GM12865 (cell line): ENCODE measurements at regions not wholly inside any gene's neighbourhood (a gene's known extent, or its start where the extent isn't known, plus 50 kb on each side); places are given as distances from the start of the nearest gene placed in this dataset.
"Not testable (repeated sequence)": the region's sequence is repeated elsewhere in the genome, so short reads cannot be mapped to it uniquely, and the experiment has no call there.

ENCODE experiments used
- DNase-seq: peaks from one replicate; pipeline ENCODE4 v3.0.0; 2010; ENCODE audit warnings: low read depth
- H3K4me3 ChIP-seq: 2 replicates; pipeline ENCODE4 v1.5.1; 2011; ENCODE audit warnings: mild to moderate bottlenecking, low read depth, low read length, control low read depth
- CTCF ChIP-seq: IDR thresholded peaks from 2 replicates; pipeline ENCODE4 v1.5.1; 2011; ENCODE audit warnings: low read length, control low read depth, low read depth, inconsistent platforms; ENCODE audit not compliant: insufficient read depth; ENCODE audit errors: missing control alignments

GRCh38 chr16:48704710-48705109 is 94.7 kb upstream of the N4BP1 start:
- no peak for TF ChIP-seq CTCF
- no peak overlapping the region for H3K4me3 ChIP-seq
- DNase-seq, result no peak

DNA sequence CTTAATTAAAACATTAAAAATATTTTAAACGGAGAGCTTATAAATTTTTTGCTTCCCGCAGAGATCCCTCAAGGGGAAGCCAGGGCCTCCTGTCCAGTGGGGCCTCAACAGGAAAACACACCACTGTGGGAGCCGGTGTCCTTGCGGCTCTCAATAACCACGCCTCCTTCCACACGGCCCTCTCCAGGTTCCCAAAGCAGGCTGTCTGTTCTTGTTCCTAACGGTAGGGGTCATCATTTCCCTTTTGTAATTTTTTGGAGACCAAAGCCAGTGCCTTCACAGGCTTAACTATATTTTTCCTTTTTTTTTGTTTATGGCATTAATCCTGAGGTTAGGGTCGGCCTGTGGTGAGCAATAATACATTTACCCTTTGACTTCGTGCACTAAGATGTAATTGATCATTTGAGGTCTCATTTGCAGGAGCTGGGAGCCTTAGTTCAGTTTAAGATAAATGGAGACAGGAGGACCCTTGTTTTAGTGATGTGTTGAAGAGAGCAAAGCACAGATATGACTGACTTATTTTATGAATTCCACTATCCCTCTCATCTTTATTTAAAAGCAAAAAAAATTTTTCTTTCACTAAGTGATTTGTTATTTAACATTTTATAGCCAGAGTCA is 77.5 kb upstream of the N4BP1 start:
- no peak overlapping the region for H3K4me3 ChIP-seq
- DNase-seq, result peak; percentile 74
- TF ChIP-seq CTCF, result peak; percentile 73

DNA sequence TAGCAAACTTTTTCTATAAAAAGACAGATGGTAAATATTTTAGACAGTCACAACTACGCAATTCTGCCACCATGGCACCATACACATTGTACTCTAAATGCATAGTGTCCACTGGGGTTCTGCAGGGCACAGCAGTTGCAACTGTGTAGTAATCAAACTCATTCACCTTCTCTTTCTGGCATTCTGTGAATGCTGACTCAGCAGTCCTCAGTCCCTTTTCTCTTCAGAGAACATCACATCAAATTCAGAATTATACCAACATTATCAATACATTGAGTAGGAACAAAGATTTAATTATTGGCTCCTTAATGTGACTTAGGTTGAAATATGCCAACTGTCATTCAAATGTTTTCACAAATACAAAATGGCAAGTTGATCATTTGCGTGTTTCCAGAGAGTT is 74.2 kb upstream of the N4BP1 start:
- no peak overlapping the region for H3K4me3 ChIP-seq
- TF ChIP-seq CTCF, result no peak
- no peak for DNase-seq

DNA sequence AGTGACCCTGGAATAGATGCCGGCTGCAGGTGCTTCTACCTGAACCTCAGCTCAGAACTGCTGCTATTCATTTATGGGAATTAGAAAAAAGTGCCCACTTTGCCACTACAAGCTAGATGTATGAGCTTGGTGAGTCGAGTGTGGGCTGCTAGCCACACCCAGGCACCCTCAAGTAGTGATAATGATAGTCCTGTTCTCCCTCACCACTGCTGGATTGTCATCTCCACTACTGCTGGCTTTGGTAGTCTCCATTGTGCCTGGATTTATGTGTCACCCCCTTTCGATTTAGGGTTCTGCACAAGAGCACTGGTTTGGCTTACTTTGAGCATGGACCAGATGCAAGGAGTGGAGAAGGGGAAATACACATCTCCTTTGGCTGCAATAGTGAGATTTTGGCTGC is 73.0 kb upstream of the N4BP1 start:
- H3K4me3 ChIP-seq, result no peak overlapping the region
- TF ChIP-seq CTCF, result no peak
- DNase-seq, result no peak

DNA sequence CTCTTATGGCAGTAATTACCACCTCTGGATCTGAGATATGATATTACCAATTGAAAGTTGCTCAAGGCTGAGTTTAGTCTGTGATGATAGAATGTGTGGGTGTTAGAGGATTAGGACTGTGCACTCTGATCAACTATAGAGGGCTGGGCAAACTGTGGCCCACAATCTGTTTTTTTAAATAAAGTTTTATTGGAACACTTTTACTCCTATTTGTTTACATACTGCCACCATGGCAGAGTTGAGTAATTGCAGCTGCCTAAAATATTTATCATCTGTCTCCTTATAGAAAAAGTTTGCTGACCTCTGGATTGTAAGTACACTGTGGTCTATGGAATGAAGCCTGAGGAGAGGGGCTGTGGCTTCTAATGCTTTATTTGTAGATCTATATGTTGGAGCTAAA is 71.5 kb upstream of the N4BP1 start:
- DNase-seq, result no peak
- no peak for TF ChIP-seq CTCF
- H3K4me3 ChIP-seq, result no peak overlapping the region

DNA sequence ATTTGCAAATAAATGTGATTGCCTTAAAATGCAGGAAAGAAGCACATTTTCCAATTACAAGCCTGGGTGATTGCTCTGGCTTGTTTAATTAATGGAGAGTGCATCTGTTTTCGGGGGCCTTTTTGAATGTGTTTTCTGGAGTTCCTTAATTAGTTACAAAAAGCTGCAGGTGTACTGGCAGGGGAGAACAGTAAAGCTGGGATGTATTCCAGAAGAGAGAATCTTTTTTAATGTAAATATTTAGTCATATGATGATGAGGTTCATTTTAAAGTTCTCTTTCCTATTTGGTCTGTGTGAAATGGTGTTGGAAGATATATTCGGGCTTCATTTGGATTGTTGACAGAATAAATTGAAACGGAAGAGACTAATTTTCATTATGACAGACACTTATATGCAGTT is 70.9 kb upstream of the N4BP1 start:
- no peak for TF ChIP-seq CTCF
- no peak overlapping the region for H3K4me3 ChIP-seq
- DNase-seq, result no peak

- no peak for DNase-seq
- no peak overlapping the region for H3K4me3 ChIP-seq
- TF ChIP-seq CTCF, result no peak
Measured at GRCh38 chr16:48676836-48677235, 66.9 kb upstream of the N4BP1 start.

- DNase-seq, H3K4me3 ChIP-seq: not testable (repeated sequence)
Measured at GRCh38 chr16:48668184-48668583, 58.2 kb upstream of the N4BP1 start.
